Breast epithelium (tissue), 3 donors: ENCODE measurements at regions not wholly inside any gene's neighbourhood (a gene's known extent, or its start where the extent isn't known, plus 50 kb on each side); places are given as distances from the start of the nearest gene placed in this dataset.

Source experiments
- POLR2AphosphoS5 ChIP-seq, 3 donors: sonication (generic); formaldehyde crosslinking; IDR thresholded peaks; one replicate each; pipeline ENCODE4 v1.6.1; 2017; ENCODE audit warnings: antibody characterized with exemption in 3 of 3
- TF ChIP-seq, protein P1 (sequence below), 3 donors: fragments of 450-650 bp; IDR thresholded peaks; one replicate each; pipeline ENCODE4 v1.5.1; 2016 to 2017; ENCODE audit warnings: antibody characterized with exemption in 3 of 3, mild to moderate bottlenecking in 3 of 3, moderate library complexity in 3 of 3

- TF ChIP-seq, protein P1, sequence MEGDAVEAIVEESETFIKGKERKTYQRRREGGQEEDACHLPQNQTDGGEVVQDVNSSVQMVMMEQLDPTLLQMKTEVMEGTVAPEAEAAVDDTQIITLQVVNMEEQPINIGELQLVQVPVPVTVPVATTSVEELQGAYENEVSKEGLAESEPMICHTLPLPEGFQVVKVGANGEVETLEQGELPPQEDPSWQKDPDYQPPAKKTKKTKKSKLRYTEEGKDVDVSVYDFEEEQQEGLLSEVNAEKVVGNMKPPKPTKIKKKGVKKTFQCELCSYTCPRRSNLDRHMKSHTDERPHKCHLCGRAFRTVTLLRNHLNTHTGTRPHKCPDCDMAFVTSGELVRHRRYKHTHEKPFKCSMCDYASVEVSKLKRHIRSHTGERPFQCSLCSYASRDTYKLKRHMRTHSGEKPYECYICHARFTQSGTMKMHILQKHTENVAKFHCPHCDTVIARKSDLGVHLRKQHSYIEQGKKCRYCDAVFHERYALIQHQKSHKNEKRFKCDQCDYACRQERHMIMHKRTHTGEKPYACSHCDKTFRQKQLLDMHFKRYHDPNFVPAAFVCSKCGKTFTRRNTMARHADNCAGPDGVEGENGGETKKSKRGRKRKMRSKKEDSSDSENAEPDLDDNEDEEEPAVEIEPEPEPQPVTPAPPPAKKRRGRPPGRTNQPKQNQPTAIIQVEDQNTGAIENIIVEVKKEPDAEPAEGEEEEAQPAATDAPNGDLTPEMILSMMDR (IDR thresholded peaks at IDR 0.05) = no peak
- TF ChIP-seq POLR2AphosphoS5 (IDR thresholded peaks at IDR 0.05) = no peak
Observed at GRCh38 chr6:146904596-146904995, 299.6 kb upstream of the STXBP5 start.
